NCI-H226 (cell line): ENCODE measurements at regions not wholly inside any gene's neighbourhood (a gene's known extent, or its start where the extent isn't known, plus 50 kb on each side); places are given as distances from the start of the nearest gene placed in this dataset.
A peak's percentile ranks its signal among the peaks of the same experiment; 100 is the strongest.
"Not testable (repeated sequence)": the region's sequence is repeated elsewhere in the genome, so short reads cannot be mapped to it uniquely, and the experiment has no call there.

ENCODE experiments used
- DNase-seq: peaks from one replicate; pipeline ENCODE4 v3.0.0-alpha.2; 2015

- DNase-seq: no peak
These were observed 506.0 kb downstream of the DIPK2A start for GRCh38 chr3:144477593-144477992.

GRCh38 chr3:144480416-144480919 is 508.8 kb downstream of the DIPK2A start:
- DNase-seq: no peak

GRCh38 chr3:144482876-144483275 is 511.3 kb downstream of the DIPK2A start:
- no peak for DNase-seq

DNA sequence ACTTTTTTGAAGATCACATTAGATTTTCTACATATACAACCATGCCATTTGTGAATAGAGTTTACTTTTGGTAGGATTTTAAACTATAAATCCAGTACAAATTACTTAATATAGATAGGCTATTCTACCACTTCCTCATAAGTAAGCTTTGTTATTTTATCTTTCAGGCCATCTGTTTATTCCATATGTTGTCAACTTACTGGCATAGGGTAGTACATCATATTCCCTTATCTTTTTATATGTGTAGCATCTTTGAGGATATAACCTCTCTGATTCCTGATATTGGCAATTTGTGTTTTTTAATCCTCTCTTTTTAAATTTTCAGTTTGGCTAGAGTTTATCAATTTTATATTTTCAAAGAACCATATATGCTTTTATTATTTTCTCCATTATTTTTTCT is 515.4 kb downstream of the DIPK2A start:
- DNase-seq: no peak

GRCh38 chr3:144488927-144489326 is 517.3 kb downstream of the DIPK2A start:
- no peak for DNase-seq

DNA sequence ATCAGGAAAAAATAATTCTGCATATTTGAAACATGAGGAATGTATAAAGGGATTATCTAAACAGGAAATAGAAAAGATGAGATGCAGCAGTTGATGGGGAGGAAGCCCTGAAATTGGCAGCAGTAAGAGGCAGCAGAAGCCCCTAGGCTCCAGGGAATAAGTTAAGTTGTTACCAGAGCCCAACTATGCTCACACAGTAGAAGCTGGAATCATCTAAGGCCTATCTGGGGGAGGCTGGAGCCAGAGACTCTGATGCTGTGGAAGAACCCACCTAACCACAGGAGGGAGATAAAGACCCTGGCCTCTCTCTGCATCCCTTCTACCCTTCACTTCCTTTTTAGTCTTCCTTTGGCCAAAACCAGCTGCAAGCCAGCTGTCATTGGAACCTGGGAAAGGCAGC is 519.7 kb downstream of the DIPK2A start:
- peak; percentile 29 for DNase-seq

DNA sequence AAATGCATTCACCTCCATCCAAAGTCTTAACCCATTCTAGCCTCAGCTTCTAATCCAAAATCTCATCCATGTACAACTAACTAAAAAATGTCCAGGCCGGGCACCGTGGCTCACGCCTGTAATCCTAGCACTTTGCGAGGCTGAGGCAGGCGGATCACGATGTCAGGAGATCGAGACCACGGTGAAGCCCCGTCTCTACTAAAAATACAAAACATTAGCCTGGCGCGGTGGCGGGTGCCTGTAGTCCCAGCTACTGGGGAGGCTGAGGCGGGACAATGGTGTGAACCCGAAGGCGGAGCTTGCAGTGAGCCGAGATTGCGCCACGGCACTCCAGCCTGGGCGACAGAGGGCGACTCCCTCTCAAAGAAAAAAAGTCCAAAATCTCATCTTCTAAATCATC is 523.0 kb downstream of the DIPK2A start:
- not testable (repeated sequence) for DNase-seq

DNA sequence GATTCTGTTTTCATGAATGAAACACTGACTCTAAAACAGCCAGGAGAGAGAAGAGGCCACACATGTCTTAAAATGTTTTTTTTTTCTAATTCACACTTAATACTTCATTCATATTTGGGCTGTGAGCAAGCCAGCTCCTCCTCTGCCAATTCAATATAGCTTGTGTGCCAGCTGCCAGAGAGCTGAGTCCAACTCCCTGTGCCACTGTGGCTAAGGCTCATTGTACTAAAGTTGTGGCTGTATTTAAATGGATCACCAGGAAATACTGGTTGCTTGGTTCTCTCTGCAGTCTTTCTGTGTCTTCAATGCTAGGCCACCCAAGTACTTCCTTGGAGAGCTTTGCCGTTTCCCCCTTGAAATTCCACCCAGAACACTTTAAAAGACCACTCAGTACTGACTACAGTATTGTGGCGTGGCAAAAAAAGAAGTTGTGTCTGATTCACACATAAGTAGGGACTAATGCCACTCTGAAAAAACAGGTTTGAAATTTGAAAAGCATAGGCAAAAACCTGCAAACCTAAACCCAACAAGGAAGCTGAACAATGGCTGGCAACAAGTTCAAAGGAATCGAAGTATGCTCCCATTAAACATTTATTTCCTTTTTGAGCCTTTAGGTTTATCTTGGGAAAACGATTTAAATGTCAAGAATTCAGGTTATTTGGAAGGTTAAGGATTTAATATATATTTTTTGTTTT is 524.7 kb downstream of the DIPK2A start:
- DNase-seq: no peak

DNA sequence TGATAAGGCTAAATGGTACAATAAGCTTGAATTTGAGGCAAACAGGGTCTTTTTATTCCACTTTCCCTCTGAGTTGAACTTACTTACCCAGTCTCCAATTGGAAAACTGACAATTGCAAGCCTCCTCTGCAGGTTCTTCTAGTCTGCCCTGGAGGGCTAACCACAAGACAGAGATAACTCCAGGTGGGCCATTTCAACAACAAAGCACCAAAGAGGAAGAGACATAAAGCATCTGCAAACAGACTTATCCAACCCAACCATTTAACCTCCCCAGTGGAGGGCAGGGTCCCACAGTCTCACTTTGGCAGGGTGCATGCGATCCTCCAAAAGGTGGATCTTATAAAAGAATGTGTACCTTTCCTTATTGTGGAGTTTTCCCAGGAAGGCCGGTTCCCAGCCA is 525.8 kb downstream of the DIPK2A start:
- DNase-seq: no peak

GRCh38 chr3:144499001-144499930 is 527.6 kb downstream of the DIPK2A start:
- no peak for DNase-seq

DNA sequence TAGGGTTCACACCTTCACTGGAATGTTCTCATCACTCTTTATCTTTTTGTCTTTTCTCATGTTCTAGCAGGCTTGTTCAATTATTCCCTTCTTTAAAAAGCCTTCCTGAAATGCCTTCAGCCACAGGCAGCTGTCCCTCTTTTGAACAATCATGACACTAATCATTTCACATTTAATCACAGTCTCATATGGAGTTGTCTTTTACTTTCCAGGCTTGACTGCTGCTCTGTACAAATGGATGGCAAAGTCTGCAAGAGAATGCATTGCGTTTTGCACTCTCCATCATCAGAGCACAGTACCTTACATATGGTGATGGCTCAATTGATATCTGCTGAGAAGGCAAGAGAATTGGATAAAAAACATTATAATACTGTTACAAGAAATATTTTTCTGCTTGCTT is 529.8 kb downstream of the DIPK2A start:
- no peak for DNase-seq

GRCh38 chr3:144502402-144502801 is 530.8 kb downstream of the DIPK2A start:
- no peak for DNase-seq

GRCh38 chr3:144506375-144506774 is 534.8 kb downstream of the DIPK2A start:
- DNase-seq: not testable (repeated sequence)

GRCh38 chr3:144511346-144511745 is 539.7 kb downstream of the DIPK2A start:
- DNase-seq: peak; percentile 67

DNA sequence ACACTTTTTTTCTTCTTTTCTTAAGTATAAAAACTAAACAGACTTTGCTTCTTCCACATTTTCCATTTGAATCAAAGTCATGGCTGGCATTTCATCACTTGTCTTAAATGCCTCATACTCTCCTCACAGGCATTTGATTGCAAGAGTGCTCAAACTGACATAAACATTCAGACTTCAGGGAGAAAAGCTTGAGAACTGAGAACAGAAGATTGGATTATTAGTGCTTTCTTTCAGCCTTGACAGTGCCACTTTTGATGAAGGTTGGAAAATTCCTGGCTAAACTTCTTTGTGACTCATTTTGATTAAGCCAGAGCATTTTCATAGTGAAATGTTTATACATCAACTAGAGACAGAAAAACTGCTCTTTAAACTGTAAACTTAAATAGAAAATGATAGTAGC is 544.4 kb downstream of the DIPK2A start:
- DNase-seq: no peak

DNA sequence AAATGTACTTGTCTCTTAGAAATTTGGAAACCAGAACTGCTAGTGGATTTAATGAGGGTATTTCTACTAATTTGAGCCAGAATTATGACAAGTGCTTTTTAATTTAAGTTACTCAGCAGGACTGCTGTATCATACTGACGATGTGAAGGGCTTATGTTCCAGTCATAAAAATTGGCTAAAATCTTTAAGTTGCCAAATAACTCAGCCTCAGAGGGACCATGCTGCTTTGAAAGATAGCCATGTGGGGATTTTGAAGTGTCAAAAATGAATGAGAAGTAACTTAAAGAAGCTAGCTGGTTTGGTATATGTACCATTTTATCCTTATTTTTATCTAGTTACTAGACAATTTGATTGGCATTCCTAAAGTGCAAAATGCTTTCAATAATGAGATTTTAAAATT is 545.0 kb downstream of the DIPK2A start:
- no peak for DNase-seq

GRCh38 chr3:144521131-144521530 is 549.5 kb downstream of the DIPK2A start:
- DNase-seq: no peak

DNA sequence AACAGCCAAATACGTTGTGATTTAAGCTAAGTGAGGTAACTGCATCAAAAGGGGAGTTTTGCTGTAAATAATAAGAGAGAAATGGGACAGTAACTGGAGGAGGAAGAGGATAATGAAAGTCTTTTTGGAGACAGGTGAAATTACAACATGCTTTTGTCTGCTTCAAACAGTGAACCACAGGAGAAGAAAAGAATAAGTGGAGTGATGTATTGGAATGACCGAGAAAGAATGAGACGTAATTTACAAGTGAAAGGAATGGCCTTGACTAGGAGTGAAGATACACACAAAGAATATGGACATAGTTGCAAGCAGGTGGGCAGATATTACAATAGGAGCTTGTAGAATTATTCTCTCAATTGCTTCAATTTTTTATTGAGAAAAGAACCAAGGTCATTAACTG is 550.8 kb downstream of the DIPK2A start:
- no peak for DNase-seq

DNA sequence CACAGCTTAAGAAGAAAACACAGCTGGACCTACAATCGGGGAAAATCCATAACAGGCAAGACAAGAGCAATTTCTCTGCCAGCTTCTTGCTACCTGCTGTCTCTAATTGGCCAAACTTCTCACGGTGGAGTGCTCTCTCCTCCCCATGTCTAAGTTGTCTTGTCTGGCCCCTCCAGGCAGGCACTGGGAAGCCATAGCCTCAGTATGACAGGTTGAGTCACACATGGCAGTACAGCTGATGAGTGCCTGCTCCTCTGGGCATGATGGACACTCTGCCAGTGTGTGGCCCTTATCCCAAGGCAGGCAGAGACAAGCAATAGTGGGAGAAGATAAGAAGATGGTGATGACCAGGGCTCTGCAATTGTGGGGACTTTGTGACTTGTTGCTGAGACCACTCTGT is 551.8 kb downstream of the DIPK2A start:
- DNase-seq: no peak

- no peak for DNase-seq
These were observed 552.9 kb downstream of the DIPK2A start for GRCh38 chr3:144524531-144524930.

GRCh38 chr3:144529566-144529965 is 557.9 kb downstream of the DIPK2A start:
- DNase-seq: no peak

- DNase-seq: no peak
These were observed 573.2 kb downstream of the DIPK2A start for GRCh38 chr3:144544871-144545270.

- DNase-seq: no peak
These were observed 574.9 kb downstream of the DIPK2A start for GRCh38 chr3:144546539-144546938.

DNA sequence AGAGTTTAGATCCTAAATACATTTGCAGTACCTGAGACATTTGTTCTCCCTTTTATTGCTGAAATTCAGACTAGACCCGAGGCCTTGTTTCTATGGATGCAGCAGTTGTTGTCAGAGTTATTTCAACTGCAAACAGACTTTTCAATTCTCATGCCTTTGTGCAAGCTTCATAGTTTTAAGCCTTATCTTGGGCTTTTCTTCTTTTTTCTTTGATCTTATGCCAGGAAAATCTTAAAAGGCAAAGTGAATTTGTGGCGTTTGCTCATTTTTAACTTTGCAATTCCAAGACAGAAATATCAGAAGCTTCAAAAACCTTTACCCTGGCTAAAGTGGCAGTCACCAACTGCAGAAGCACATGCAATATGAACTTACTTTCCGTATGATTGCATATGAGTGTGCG is 576.7 kb downstream of the DIPK2A start:
- DNase-seq: no peak
